Transverse colon (tissue), 3 donors: ENCODE measurements at regions not wholly inside any gene's neighbourhood (a gene's known extent, or its start where the extent isn't known, plus 50 kb on each side); places are given as distances from the start of the nearest gene placed in this dataset.

Source experiments
- POLR2A ChIP-seq: fragments of 450-650 bp; IDR thresholded peaks from one replicate; pipeline ENCODE4 v1.6.1; 2016; ENCODE audit warnings: antibody characterized with exemption, mild to moderate bottlenecking, moderate library complexity
- TF ChIP-seq, protein P1 (sequence below), 5 experiments: fragments of 200-600 bp in 3 of 5; fragments of 450-650 bp in 2 of 5; sonication (generic) in 3 of 5; IDR thresholded peaks; 1 replicate in 2 of 5; 2 replicates in 3 of 5; pipeline ENCODE4 v1.5.1; 2016 to 2017; ENCODE audit warnings: antibody characterized with exemption in 5 of 5, inconsistent platforms in 3 of 5, mild to moderate bottlenecking in 2 of 5, moderate library complexity in 1 of 5

DNA sequence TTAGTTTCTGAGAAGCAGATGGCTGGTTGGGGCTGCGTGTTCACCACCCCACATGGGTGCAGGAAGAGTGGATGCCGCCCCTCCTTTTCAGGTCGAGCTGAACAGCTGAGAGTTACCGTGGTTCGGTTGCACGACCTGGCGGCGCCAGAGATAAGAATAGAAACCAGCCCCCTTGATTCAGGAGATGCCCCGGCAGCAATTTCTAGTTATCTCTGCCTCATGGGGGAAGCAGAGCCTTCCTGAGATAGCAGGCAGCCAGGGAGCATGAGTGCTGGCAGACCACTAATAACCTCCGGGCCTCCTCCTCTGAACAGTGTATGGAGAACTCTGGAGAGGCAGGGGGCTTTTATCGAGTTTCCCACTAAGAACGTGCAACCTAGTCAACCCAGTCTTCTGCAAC, 177.8 kb downstream of the NSG2 start:
- TF ChIP-seq, protein P1, sequence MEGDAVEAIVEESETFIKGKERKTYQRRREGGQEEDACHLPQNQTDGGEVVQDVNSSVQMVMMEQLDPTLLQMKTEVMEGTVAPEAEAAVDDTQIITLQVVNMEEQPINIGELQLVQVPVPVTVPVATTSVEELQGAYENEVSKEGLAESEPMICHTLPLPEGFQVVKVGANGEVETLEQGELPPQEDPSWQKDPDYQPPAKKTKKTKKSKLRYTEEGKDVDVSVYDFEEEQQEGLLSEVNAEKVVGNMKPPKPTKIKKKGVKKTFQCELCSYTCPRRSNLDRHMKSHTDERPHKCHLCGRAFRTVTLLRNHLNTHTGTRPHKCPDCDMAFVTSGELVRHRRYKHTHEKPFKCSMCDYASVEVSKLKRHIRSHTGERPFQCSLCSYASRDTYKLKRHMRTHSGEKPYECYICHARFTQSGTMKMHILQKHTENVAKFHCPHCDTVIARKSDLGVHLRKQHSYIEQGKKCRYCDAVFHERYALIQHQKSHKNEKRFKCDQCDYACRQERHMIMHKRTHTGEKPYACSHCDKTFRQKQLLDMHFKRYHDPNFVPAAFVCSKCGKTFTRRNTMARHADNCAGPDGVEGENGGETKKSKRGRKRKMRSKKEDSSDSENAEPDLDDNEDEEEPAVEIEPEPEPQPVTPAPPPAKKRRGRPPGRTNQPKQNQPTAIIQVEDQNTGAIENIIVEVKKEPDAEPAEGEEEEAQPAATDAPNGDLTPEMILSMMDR (IDR thresholded peaks at IDR 0.05), result no peak
- no peak for TF ChIP-seq POLR2A
